K562 (cell line): ENCODE measurements at regions not wholly inside any gene's neighbourhood (a gene's known extent, or its start where the extent isn't known, plus 50 kb on each side); places are given as distances from the start of the nearest gene placed in this dataset.

Source experiments
- ATAC-seq: fragments of 200-7000 bp; cut with Tn5 transposase; 3 replicates; pipeline ENCODE4 v1.9.1; 2020; ENCODE audit warnings: moderate library complexity
- BruUV-seq: library from RNA; stranded (reverse); fragments of 400-500 nt; replicated peaks from 2 replicates; lab custom pipeline; 2021; lab: Mats Ljungman, UMichigan
- CTCF ChIA-PET: fragments of 300-600 bp; formaldehyde crosslinking; extraction: SDS; loops from one replicate; lab custom pipeline; 2021; ENCODE audit warnings: low intra/inter-chr PET ratio; lab: Yijun Ruan, JAX
- POLR2A ChIA-PET: fragments of 300-600, 350-650 bp; sonication (Branson Sonifier 250); formaldehyde crosslinking; extraction: SDS; loops from one replicate; lab custom pipeline; 2021; ENCODE audit warnings: antibody characterized with exemption, inconsistent platforms; lab: Yijun Ruan, JAX
- DNase-seq, 4 experiments: peaks; one replicate each; pipeline versions ENCODE4 v3.0.0 to v3.0.0-alpha.2; 2011 to 2018; ENCODE audit warnings: low spot score in 3 of 4, mixed read lengths in 3 of 4; ENCODE audit errors: extremely low read depth in 1 of 4
- FAIRE-seq: peaks from 2 replicates; lab custom pipeline; 2011; peaks lifted over from hg19 to GRCh38; lab: Jason Lieb, UNC
- H2AFZ ChIP-seq: 2 replicates; pipeline ENCODE4 v1.6.0; 2011; ENCODE audit warnings: low read depth, low read length, control low read depth, inconsistent platforms
- H3K27ac ChIP-seq: fragments of 200-600 bp; 3 replicates; pipeline ENCODE4 v1.8.0; 2011; ENCODE audit warnings: low read depth, mild to moderate bottlenecking, control low read depth, inconsistent platforms, low read length, moderate library complexity, mixed read lengths; ENCODE audit errors: extremely low read depth
- H3K27me3 ChIP-seq, 2 experiments: fragments of 300-600 bp in 1 of 2; 2 replicates in 1 of 2; 3 replicates in 1 of 2; pipeline versions ENCODE4 v1.6.0 to v1.8.0; 2011; ENCODE audit warnings: inconsistent platforms in 2 of 2, low read length in 2 of 2, mild to moderate bottlenecking in 1 of 2, mixed read lengths in 1 of 2, moderate library complexity in 1 of 2; ENCODE audit not compliant: control insufficient read depth in 2 of 2, insufficient read depth in 2 of 2
- H3K36me3 ChIP-seq: fragments of 300-600 bp; 3 replicates; pipeline ENCODE4 v1.8.0; 2011; ENCODE audit warnings: mild to moderate bottlenecking, low read length, inconsistent platforms; ENCODE audit not compliant: control insufficient read depth, insufficient read depth
- H3K4me1 ChIP-seq, 2 experiments: fragments of 200-600 bp in 1 of 2; replicated peaks in 1 of 2; 2 replicates in 1 of 2; 3 replicates in 1 of 2; pipeline versions ENCODE4 v1.5.1 to v1.8.0; 2011; ENCODE audit warnings: inconsistent platforms in 2 of 2, low read length in 2 of 2, mild to moderate bottlenecking in 1 of 2, mixed read lengths in 1 of 2, moderate library complexity in 1 of 2; ENCODE audit not compliant: control insufficient read depth in 2 of 2, insufficient read depth in 2 of 2
- H3K4me2 ChIP-seq: 2 replicates; pipeline ENCODE4 v1.6.1; 2011; ENCODE audit warnings: low read length, control low read depth, inconsistent platforms, mixed read lengths; ENCODE audit not compliant: insufficient read depth
- H3K4me3 ChIP-seq: fragments of 200-600 bp; sonication (generic), shearing (Covaris generic); 2 replicates; pipeline ENCODE4 v1.5.1; 2016; ENCODE audit warnings: control low read depth, inconsistent platforms
- H3K79me2 ChIP-seq: fragments of 200-600 bp; 3 replicates; pipeline ENCODE4 v1.8.0; 2011; ENCODE audit warnings: low read length, inconsistent platforms; ENCODE audit not compliant: control insufficient read depth, insufficient read depth
- H3K9ac ChIP-seq, 2 experiments: 2 replicates each; pipeline versions ENCODE4 v1.6.0 to v1.6.1; 2011; ENCODE audit warnings: low read depth in 2 of 2, low read length in 2 of 2, control low read depth in 1 of 2, inconsistent platforms in 1 of 2, mild to moderate bottlenecking in 1 of 2, mixed read lengths in 1 of 2; ENCODE audit not compliant: insufficient read depth in 1 of 2
- H3K9me1 ChIP-seq: one replicate; pipeline ENCODE4 v1.6.0; 2011; ENCODE audit warnings: inconsistent platforms, mild to moderate bottlenecking, low read length, moderate library complexity; ENCODE audit not compliant: control insufficient read depth, insufficient read depth
- H3K9me3 ChIP-seq: replicated peaks from 2 replicates; pipeline ENCODE4 v1.5.1; 2011; ENCODE audit warnings: low read depth, low read length, inconsistent platforms; ENCODE audit not compliant: control insufficient read depth, insufficient read depth
- H4K20me1 ChIP-seq: replicated peaks from 2 replicates; pipeline ENCODE4 v1.6.1; 2011; ENCODE audit warnings: low read length, inconsistent platforms, mixed read lengths; ENCODE audit not compliant: control insufficient read depth, insufficient read depth
- BHLHE40 ChIP-seq: IDR thresholded peaks from 2 replicates; pipeline ENCODE4 v1.6.1; 2011; ENCODE audit warnings: low read length, improper control_type of control experiment
- CBFB ChIP-seq: sonication (generic); formaldehyde crosslinking; IDR thresholded peaks from 2 replicates; pipeline ENCODE4 v1.4.0; 2020; ENCODE audit warnings: mild to moderate bottlenecking, missing genetic modification reagents
- EWSR1 ChIP-seq: fragments of 450-650 bp; IDR thresholded peaks from 2 replicates; pipeline ENCODE4 v1.6.1; 2018; ENCODE audit warnings: borderline replicate concordance, mild to moderate bottlenecking, low read depth, moderate library complexity; ENCODE audit not compliant: partially characterized antibody
- HNRNPL ChIP-seq: fragments of 200-400 bp; formaldehyde crosslinking; IDR thresholded peaks from 2 replicates; pipeline ENCODE4 v1.6.1; 2017; ENCODE audit warnings: low read depth, mild to moderate bottlenecking, low read length
- HNRNPLL ChIP-seq: fragments of 200-400 bp; formaldehyde crosslinking; IDR thresholded peaks from 2 replicates; pipeline ENCODE4 v1.6.1; 2017; ENCODE audit warnings: low read length, low read depth, mild to moderate bottlenecking; ENCODE audit not compliant: poor library complexity, severe bottlenecking
- ILF3 ChIP-seq: fragments of 450-650 bp; IDR thresholded peaks from 2 replicates; pipeline ENCODE4 v1.6.1; 2018; ENCODE audit warnings: antibody characterized with exemption, mild to moderate bottlenecking, moderate library complexity, borderline replicate concordance
- ILK ChIP-seq: fragments of 450-650 bp; IDR thresholded peaks from 2 replicates; pipeline ENCODE4 v1.6.1; 2016; ENCODE audit warnings: missing genetic modification characterization, low read depth, mild to moderate bottlenecking, missing compliant biosample characterization, moderate library complexity, borderline replicate concordance
- MTA3 ChIP-seq: fragments of 450-650 bp; formaldehyde crosslinking; IDR thresholded peaks from 2 replicates; pipeline ENCODE4 v1.6.1; 2017; ENCODE audit warnings: mild to moderate bottlenecking, borderline replicate concordance
- NCOA6 ChIP-seq: fragments of 450-650 bp; IDR thresholded peaks from 2 replicates; pipeline ENCODE4 v1.6.1; 2017; ENCODE audit warnings: mild to moderate bottlenecking
- SIRT6 ChIP-seq: IDR thresholded peaks from one replicate; pipeline ENCODE4 v1.6.1; 2012; ENCODE audit warnings: low read depth, mild to moderate bottlenecking, control low read depth, inconsistent platforms, low read length, moderate library complexity
- SMARCA5 ChIP-seq: fragments of 450-650 bp; IDR thresholded peaks from 2 replicates; pipeline ENCODE4 v1.6.1; 2016
- TRIM24 ChIP-seq, 2 experiments: fragments of 450-650 bp; IDR thresholded peaks; 2 replicates each; pipeline ENCODE4 v1.6.1; 2016
- YY1 ChIP-seq, 3 experiments: IDR thresholded peaks; 2 replicates each; pipeline ENCODE4 v1.6.1; 2011; ENCODE audit warnings: low read length in 2 of 3, mild to moderate bottlenecking in 2 of 3, moderate library complexity in 2 of 3, borderline replicate concordance in 1 of 3, control low read depth in 1 of 3, low read depth in 1 of 3; ENCODE audit not compliant: insufficient read depth in 3 of 3, insufficient replicate concordance in 2 of 3, control insufficient read depth in 1 of 3, insufficient read length in 1 of 3; ENCODE audit errors: extremely low read depth in 1 of 3
- ZNF239 ChIP-seq: fragments of 250-450 bp; sonication (Bioruptor Pico); IDR thresholded peaks from 2 replicates; pipeline ENCODE4 v1.4.0; 2020; ENCODE audit warnings: mild to moderate bottlenecking
- ZNF384 ChIP-seq: IDR thresholded peaks from 2 replicates; pipeline ENCODE4 v1.6.1; 2012; ENCODE audit warnings: low read depth, low read length, improper control_type of control experiment
- ZNF699 ChIP-seq: fragments of 250-450 bp; sonication (Bioruptor Pico); IDR thresholded peaks from 2 replicates; pipeline ENCODE4 v1.8.0; 2021; ENCODE audit warnings: mild to moderate bottlenecking, moderate library complexity; ENCODE audit not compliant: insufficient replicate concordance
- WGBS: fragments of 100-300 bp; shearing (Covaris generic); methylation state at CpG from one replicate; pipeline ENCODE4 v1.1.6; 2016; ENCODE audit warnings: low coverage, mixed read lengths; ENCODE audit not compliant: insufficient coverage; ENCODE audit errors: missing lambda C conversion rate; 5-methylcytosine and 5-hydroxymethylcytosine counted together
- in situ Hi-C: fragments of 300-500 bp; cut with MboI; formaldehyde crosslinking; loops from 4 replicates; pipeline ENCODE4 v1.15.0; 2018; ENCODE audit warnings: inconsistent platforms, mixed read lengths
- intact Hi-C: fragments of 100-400 bp; cut with micrococcal nuclease; formaldehyde crosslinking; loops from 2 replicates; pipeline ENCODE4 v1.14.2; 2022
- TF ChIP-seq, protein P1 (sequence below): sonication (generic); formaldehyde crosslinking; IDR thresholded peaks from 2 replicates; pipeline ENCODE4 v1.5.0; 2020; ENCODE audit warnings: missing genetic modification reagents
- TF ChIP-seq, protein P2 (sequence below): sonication (generic); formaldehyde crosslinking; IDR thresholded peaks from 2 replicates; pipeline ENCODE4 v1.9.0; 2022; ENCODE audit warnings: mild to moderate bottlenecking, missing genetic modification reagents
- TF ChIP-seq, protein P3 (sequence below): fragments of 250-450 bp; sonication (Bioruptor Pico); IDR thresholded peaks from 2 replicates; pipeline ENCODE4 v1.8.0; 2021; ENCODE audit warnings: moderate library complexity, mild to moderate bottlenecking, inconsistent platforms

DNA sequence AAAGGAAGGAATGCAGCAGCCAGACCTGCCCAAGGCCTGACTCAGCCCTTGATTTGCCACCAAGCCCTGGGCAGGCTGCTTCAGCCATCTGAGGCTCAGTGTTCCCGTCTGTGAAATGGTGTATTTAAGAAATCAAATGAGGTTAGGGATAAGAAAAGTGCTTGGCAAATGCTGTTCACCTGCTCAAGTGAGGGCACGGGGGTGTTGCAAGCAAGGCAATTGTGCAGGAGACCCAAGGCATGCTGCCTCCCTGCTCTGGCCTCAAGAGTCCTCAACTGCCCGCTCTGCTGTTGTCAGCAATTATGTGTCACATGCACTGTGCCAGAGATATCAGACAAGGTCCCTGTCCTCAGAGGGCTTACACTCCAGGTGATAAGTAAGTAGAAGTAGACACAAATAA is 101.8 kb downstream of the TPRA1 start:
- CTCF ChIA-PET, result no interaction called here
- no peaks in the 10 kb centered on the region for H3K9me1 ChIP-seq
- no peak for FAIRE-seq
- H3K9me3 ChIP-seq, result no peaks in the 10 kb centered on the region
- in situ Hi-C loops, result no loop called here
- no peaks in the 10 kb centered on the region for H3K36me3 ChIP-seq
- intact Hi-C loops, result no loop called here
- no peaks in the 10 kb centered on the region for H3K4me1 ChIP-seq
- no peak overlapping the region for H3K9ac ChIP-seq
- peaks cover 0 to 10% of the 10 kb centered on the region in 2 experiments; a peak in 2 of 5 replicates for H3K27me3 ChIP-seq
- H2AFZ ChIP-seq, result no peak overlapping the region
- TF ChIP-seq NCOA6, result no peak
- no peak for TF ChIP-seq ZNF384
- TF ChIP-seq SIRT6, result no peak
- no peak for TF ChIP-seq YY1 (IDR thresholded peaks at IDR 0.05; ENCODE audit: borderline replicate concordance in 1 of 3, control insufficient read depth in 1 of 3, extremely low read depth in 1 of 3, insufficient read depth in 3 of 3, insufficient read length in 1 of 3, insufficient replicate concordance in 2 of 3, low read depth in 1 of 3, low read length in 2 of 3)
- TF ChIP-seq, protein P1, sequence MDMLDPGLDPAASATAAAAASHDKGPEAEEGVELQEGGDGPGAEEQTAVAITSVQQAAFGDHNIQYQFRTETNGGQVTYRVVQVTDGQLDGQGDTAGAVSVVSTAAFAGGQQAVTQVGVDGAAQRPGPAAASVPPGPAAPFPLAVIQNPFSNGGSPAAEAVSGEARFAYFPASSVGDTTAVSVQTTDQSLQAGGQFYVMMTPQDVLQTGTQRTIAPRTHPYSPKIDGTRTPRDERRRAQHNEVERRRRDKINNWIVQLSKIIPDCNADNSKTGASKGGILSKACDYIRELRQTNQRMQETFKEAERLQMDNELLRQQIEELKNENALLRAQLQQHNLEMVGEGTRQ (CRISPR knock-in tag), result no peak
- no peak for TF ChIP-seq EWSR1
- TF ChIP-seq BHLHE40, result no peak
- TF ChIP-seq HNRNPLL, result no peak
- no peak for TF ChIP-seq ZNF239 (CRISPR knock-in tag)
- no peak for TF ChIP-seq TRIM24 (IDR thresholded peaks at IDR 0.05)
- no peak for TF ChIP-seq CBFB (CRISPR knock-in tag)
- TF ChIP-seq ILK (tag), result no peak
- TF ChIP-seq, protein P2, sequence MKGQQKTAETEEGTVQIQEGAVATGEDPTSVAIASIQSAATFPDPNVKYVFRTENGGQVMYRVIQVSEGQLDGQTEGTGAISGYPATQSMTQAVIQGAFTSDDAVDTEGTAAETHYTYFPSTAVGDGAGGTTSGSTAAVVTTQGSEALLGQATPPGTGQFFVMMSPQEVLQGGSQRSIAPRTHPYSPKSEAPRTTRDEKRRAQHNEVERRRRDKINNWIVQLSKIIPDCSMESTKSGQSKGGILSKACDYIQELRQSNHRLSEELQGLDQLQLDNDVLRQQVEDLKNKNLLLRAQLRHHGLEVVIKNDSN (CRISPR knock-in tag), result no peak
- TF ChIP-seq HNRNPL, result no peak
- no peak for TF ChIP-seq MTA3
- TF ChIP-seq, protein P3, sequence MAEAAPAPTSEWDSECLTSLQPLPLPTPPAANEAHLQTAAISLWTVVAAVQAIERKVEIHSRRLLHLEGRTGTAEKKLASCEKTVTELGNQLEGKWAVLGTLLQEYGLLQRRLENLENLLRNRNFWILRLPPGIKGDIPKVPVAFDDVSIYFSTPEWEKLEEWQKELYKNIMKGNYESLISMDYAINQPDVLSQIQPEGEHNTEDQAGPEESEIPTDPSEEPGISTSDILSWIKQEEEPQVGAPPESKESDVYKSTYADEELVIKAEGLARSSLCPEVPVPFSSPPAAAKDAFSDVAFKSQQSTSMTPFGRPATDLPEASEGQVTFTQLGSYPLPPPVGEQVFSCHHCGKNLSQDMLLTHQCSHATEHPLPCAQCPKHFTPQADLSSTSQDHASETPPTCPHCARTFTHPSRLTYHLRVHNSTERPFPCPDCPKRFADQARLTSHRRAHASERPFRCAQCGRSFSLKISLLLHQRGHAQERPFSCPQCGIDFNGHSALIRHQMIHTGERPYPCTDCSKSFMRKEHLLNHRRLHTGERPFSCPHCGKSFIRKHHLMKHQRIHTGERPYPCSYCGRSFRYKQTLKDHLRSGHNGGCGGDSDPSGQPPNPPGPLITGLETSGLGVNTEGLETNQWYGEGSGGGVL (CRISPR knock-in tag), result no peak
- no peak for TF ChIP-seq SMARCA5
- TF ChIP-seq ILF3, result no peak
- no peak for TF ChIP-seq ZNF699 (CRISPR knock-in tag)
- WGBS, result 3% methylated on average over 3 of the region's 3 CpGs
- H3K4me2 ChIP-seq, result no peak overlapping the region
- POLR2A ChIA-PET, result interaction anchor here (0.8 kb wide), 1 partner anchor 17 kb away, joined by 4 read pairs; no protein-coding TSS in a partner anchor
- H3K79me2 ChIP-seq, result no peaks in the 10 kb centered on the region
- BruUV-seq, result no TSS peak
- no peak for DNase-seq
- ATAC-seq, result no peak
- no peak overlapping the region for H3K27ac ChIP-seq
- no peak overlapping the region for H3K4me3 ChIP-seq
- H4K20me1 ChIP-seq, result no peaks in the 10 kb centered on the region
